ENCODE measurements at regions not wholly inside any gene's neighbourhood (a gene's known extent, or its start where the extent isn't known, plus 50 kb on each side); places are given as distances from the start of the nearest gene placed in this dataset.
"Not testable (repeated sequence)": the region's sequence is repeated elsewhere in the genome, so short reads cannot be mapped to it uniquely, and the experiment has no call there.

DNA sequence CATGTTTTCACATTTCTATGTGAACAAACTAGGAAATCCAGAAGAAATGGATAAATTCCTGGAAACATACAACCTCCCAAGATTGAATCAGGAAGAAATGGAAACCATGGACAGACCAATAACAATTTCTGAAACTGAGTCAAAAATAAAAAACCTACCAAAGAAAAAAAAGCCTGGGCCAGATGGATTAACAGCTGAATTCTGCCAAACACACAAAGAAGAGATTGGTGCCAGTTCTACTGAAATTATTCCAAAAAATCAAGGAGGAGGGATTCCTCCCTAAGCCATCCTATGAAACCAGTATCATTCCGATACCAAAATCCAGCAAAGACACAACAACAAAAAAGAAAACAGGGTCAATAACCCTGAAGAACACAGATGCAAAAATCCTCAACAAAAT, 166.9 kb upstream of the FBXL7 start:
- no peak for DNase-seq

DNA sequence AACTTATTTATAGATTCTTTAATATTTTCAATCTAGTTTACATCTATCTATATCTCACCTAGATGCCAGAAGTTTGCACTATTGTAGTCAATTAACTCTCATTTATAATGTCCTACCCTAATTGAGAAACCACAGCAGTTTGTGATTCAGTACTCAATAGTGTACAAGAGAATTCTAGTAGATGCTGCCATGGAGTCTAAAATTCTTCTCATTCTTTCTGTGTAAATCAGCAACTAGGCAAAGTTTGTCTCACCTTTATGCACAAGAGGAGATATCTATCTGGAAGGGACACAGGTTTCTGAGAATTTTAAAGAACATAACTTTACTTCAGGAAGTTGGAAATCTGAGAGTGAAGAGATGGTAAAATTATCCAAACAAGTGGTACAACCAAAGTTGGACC, 173.0 kb upstream of the FBXL7 start:
- no peak for DNase-seq

DNA sequence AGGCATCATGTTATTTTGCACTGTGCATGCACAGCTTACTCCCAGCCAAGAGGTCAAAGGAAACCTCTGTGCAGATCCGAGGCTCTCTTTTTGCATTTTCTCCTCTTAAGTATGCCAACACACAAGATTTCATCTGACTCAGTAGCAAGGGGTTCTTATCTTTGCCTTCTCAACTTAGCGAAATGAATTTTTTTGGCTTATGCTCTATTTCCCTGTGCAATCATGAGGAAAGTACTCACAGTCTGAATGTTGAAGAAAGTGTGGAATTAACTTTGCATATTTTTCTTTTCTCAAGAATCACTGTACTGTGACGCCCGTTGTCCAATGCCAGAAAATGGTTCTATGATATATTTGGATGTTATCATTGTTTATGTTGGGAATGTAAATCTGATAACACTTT, 173.5 kb upstream of the FBXL7 start:
- no peak for DNase-seq

DNA sequence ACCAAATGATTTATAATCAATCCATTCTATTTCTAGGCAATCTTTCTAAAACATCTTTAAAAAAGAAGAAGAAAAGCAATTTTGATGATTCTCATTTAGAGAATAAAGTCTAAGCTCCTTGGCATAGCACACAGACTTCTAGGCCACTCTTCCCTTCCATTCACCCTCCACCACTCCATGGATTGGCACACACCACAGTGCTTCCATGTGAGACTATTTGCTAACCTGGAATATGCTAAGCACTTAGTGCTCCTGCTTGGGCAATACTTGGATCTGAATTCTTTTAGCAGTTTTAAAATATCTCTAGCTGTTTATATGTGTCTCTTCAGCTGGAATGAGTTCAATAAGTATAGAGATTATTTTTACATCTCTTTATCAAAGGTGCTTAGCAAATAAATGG, 177.6 kb upstream of the FBXL7 start:
- no peak for DNase-seq

DNA sequence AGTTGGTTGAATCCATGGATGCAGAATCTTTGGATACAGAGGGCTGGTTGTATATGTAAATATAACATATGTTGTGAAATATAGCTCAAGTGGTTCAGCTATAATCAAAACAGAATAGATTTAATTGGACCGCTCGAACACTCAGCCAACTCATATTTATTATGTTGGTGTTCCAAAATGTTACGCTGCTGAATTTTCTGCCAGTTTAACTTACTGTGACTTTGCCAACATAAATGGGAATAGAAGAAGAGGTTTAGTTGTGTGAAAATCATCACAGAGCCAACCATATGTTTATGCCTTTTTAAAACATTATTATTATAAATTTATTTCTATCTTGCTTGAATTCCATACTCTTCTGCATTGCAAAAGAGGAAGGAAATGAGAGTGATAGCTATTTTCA, 178.2 kb upstream of the FBXL7 start:
- DNase-seq, result no peak

DNA sequence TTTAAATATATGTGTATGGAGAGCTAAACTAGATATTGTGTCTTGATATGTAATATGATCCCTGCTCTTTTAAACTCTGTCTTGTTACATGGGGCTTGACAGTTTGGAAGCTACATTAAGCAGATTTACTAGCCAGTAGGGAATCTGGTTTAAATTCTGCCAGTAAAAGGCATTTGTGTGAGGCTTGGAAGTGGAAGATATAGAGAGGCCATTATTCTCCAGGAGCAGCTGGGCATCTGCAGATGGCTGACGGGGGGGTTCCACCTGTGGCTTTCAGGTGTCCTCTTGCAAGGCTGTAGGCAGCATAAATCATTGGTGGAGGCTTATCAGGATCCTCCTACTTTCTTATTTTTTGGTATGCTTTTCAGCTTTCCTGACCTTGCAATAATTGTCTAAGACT, 179.1 kb upstream of the FBXL7 start:
- no peak for DNase-seq

DNA sequence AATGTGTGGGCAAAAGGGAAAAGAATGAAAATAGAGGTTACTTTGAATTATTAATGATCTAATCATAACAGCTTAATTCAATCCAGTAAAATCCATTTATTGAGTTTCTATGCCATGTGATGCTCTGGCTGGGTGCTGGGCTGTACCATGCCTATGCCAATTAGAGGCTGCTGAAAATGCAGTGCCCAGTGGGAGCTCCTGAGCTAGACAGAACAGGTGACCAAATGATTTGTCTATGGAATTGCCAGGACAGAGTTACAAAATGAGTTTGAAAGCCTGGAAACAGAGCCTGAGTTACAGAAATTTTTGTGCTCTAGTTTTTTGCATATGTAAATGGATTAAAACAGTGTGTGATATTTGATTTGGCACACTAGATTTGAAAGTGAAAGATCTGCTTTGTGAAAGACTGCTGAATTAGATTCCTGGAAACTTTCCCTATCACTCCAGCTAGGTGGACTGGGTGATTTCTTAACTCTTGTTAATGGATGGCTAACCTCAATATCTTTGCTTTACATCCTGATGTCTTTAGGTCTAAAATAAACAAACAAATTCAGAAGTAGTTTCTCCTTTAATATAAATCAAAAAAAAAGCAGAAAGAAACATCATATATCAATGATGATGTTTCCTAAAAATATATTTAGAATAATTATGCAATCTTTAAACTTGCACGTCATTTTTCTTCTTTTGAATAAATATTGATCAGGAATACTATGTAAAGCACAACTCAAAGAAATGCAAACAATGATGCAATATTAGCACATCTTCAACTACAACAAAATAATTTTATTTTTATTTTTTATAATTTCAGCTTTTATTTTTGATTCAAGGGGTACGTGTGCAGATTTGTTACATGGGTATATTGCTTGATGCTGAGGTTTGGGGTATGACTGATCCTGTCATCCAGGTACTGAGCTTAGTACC, 194.8 kb upstream of the FBXL7 start:
- DNase-seq, result no peak

DNA sequence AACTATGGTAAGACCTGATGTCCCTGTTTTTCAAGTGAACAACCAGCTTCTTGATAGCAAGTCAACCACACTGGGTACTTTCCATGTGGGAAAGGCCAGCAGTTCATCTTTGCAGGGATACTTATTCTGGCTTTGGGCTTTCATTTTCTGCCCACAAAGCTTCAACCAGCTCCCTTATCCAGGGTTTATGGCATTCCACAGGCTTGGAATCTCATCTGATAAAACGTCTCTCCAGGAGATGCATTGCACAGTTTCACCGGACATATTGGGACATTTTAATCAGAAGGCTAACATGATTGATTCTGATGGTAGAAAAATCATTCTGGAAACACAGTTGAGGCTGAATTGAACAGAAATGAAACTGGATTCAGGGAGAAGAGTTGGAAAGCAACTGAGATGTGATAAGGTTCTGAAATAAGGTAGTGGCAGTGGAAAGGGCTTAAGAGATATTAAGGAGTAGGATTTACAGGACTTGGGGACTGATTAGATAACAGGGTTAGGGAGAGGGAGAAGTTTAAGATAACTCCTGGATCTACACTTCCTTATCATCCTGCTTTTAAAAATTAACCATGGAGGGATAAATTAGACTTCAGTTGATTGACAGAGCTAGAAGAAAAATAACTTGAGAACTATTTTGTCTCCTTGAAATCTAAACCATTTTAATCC, 195.8 kb upstream of the FBXL7 start:
- no peak for DNase-seq

DNA sequence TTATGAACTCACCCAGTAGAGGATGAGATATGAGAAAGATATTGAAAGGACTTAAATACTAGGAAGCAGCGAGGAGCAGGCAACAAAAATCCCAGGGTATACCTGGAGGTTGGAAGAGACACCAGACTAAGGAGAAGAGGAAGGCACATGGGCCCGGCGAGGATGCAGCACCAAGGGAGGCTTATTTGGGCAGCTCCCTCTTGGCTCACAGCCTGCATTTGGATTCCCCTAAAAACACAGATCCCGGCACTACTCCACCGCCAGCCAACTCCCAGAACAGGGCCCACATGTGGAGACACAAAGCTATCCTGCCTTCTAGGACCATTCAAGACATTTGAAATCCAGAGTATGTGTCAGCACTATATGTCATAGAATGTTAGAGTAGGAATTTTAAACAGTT, 199.8 kb upstream of the FBXL7 start:
- DNase-seq, result no peak

DNA sequence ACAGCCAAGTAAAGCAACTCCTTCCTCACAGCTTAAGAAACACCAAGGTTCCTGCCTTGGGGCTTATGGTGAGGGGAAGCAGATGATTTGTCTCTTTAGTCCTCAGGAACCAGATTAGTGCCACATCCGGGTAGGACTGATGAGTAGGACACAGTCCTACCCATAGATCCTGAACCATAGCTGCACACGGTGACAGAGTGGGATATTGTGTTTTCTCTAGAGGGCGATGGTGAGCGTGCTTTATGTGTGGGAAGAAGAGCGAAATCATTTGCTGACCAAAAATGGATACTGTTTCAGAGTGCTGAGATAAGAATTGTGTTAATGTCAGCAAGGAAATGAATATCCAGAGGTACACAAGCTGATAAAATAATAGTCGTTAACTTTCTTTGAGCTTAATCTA, 209.0 kb upstream of the FBXL7 start:
- no peak for DNase-seq

DNA sequence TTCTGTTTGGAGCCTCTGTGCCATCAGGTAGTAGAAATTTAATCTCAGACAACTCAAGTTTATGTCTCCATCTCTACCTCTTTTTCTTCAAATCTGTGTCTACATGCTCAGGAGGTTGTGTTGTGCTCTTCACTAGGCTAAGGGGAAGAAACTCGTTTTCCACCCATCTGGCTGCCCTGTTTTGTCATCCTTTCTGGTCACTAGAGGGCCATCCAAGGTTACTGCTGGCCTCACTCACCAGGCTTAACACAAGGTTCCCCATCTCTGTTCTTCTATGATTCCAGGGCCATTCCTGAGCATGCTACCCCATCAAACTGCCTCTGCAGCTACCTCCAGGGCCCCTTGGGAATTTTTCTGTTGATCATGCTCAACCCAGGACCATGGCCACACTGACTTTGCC, 213.3 kb upstream of the FBXL7 start:
- no peak for DNase-seq

DNA sequence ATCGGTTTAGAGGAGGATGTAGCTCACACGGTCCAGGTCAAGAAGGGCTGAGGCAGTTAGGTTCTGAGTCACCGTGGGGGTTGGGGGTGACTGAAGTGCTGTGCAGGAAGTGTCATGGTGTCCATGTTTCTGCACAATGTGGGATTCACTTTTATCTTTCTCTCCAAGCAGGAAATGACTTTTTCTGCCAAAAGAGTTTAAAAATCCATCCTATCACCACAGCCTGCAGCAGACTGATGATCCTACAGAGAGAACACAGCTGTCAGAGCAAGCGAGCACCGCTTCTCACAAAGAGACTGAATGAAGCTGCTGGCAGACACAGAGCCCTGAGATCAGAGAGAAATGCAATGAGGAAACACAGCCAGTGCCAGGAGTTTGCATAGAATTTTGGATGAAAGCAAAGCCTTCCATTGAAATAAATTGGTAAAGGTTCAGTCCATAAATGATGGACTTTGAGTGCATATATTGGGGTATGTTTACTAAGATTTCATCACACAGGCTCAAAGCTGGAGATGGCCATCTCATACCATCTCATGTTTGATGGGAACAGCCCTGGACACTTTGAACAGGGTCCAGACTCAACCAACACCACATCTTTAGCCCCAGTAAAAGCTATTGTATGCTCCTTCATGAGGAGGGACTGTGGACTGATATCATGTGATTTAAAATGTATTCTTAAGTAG, 213.9 kb upstream of the FBXL7 start:
- no peak for DNase-seq

DNA sequence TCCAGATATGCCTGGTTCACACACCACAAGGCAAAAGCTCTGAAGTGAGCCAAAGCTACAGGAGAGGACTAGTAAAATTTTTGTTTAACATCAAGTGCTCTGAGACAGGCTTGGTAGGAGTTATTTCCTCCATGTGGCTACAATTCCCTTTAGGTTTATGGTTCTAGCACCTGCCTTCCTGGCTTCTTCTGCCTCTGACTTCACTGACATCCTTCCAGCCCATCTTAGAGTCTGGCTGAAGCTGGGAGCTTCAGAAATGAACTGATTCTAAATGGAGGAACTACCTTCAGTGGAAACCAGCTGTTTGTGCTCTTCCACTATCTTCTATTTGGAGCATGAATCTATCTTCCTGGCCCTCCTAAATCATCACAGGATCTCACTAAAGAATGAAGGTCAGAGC, 215.3 kb upstream of the FBXL7 start:
- no peak for DNase-seq

DNA sequence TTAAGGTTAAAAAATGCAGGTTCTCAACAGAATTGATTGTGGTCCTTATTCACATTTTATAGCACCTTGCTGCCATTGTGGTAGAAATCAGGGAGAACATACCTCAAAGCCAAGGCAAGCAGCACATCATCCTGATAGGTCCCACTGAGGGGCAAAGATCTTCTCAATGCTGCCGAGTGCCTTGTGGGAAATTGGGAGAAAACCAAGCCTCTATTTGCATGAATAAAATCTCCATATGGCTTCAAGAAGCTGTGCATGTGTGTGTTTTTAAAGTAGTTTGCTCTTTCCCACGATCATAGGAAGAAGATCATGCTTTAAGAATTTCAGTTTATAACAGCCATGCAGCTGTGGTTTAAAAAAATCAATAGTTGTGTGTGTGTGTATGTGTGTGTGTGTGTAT, 216.9 kb upstream of the FBXL7 start:
- no peak for DNase-seq

DNA sequence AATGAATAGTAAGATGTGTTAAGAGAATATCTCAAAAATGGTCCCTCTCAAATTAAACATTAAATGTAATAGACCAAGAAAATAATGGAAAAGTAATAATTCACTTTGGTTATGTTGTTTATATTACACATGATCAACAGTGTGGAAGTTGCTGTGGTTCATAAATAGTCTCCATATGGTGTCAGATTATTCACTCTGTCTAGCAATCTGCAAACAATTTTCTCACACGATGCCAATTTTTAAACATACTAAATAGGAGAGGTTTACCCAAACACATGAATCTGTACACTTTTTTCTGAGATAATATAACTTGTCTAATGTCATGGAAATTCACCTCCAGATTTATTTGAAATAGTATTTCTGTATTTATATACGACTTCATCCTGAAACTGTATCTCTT, 217.4 kb upstream of the FBXL7 start:
- DNase-seq, result no peak

DNA sequence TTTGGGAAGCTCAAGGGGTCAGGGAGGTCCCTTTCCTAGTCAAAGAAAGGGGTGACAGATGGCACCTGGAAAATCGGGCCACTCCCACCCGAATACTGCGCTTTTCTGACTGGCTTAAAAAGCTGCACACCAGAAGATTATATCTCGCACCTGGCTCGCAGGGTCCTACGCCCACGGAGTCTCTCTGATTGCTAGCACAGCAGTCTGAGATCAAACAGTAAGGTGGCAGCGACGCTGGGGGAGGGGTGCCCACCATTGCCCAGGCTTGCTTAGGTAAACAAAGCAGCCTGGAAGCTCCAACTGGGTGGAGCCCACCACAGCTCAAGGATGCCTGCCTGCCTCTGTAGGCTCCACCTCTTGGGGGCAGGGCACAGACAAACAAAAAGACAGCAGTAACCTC, 228.4 kb upstream of the FBXL7 start:
- not testable (repeated sequence) for DNase-seq

DNA sequence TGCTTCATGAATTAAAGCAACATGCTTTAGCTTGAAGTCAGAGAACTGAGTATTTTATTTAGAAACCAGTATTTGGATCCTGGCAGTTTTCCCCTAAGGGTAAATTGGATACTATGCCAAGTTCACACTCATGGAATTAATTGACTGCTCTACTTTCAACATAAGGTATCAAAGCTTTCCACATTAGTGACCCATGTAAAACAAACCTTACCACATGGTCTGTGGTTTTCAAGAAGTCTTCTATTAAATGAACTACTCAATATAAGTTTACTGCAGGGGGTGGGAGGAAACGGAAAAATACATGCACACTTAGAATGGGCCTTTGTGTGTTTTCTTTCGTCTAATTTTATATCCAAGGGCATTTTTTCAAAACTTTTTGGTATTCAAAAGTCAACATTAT, 232.0 kb upstream of the FBXL7 start:
- no peak for DNase-seq

DNA sequence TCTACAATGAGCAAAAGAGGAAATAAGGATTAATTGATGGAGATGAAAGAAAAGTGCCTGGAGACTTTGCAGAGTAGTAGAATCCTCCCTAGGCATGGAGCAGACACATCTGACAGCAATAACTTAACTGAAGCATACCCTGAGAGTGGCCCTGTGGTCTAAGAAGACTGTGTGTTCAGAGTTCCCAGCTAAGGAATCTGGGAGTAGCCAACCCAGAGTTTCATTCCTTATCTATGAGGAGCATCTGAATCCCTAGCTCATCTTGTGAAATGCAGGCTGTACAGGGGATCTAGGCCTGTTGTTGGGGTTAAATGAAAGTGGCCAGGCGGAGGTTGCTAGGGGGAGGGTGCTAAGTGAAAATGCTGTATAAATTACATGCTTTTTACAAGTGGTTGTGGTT, 233.1 kb upstream of the FBXL7 start:
- DNase-seq, result no peak

DNA sequence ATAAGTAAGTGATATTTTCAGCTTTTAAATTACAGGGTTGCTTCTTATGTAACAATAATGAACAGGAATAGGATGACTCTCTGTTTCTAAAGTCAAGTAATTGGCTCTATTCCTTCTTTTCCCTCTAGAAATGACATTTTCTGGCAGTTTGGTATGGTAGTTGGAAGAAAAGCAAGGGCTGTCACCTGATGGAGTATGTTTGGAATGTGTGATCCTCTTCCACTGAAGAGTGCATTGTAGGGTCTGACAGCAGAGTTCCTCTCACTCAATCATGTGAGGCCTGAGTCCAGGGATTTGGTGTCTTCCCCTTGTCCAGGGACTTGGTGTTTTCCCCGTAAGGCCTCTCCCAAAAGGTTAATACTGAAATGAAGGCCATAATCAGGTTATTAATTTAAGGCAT, 233.8 kb upstream of the FBXL7 start:
- DNase-seq, result no peak

DNA sequence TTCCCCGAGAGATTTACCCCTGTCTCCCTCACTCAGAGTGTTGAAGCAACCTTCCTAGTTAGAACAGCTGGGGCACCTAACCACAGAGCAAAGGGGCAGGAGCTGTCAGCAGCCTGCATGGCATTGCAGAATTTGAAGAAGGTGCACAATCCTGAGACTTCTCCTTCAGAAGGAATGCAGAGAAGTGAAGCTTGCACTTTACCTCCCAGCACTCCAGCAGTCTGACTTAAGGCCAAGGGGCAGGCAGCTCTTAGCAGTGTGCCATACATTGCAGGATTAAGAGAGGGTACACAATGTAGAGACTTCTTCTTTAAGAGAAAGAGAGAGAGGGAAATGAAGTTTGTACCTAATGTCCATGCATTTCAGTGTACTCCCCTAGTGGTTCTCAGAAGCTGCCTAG, 236.0 kb upstream of the FBXL7 start:
- no peak for DNase-seq

DNA sequence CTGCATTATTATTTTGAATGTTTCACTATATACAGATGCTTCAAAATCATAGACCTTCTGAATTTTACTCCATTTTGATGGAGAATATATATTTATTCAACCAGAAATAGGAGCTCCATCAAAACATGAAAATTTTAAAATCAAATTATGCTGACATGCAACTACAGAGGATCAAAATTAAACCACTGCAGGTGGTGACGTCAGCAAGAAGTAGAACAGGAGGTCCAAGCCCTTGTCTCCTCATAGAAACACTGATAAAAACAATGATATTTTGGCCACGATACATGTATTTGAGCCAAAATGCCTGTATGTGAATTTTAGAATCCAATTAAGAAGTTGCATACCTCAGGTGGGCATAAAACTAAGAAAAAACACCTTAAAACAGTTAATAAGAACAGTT, 236.6 kb upstream of the FBXL7 start:
- no peak for DNase-seq

DNA sequence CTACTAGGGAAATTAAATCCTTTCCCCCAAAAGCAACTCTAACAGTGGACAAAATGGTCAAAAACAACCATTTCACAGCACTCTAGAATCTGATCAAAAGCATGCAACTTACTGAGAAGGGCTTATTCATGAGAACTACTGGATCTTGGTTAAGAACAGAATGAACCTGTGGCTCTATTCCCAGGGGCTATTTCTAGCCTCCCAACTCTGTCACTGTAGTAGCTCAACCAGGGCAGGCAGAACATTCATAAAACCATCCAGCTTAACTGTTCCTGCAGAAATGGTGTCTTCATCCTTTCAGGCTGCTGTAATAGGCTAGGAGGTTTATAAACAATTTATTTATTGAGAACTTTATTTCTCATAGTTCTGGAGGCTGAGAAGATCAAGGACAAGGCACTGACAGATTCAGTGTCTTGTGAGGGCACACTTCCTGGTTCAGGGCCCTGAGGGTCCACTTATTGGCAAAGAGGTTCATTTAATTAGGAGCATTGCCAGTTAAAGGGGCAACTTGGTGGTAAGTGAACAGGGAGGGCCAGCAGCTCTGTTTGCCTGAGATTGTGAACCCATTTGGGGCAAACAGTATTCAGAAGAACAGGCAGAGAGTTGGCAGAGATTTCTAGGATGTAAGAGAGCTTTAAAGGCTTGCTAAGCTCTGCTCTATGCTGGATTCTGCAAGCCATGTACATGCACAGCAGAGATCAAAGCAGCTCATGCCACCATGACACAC, 238.5 kb upstream of the FBXL7 start:
- no peak for DNase-seq
